Motor neuron (in vitro differentiated cells): ENCODE measurements at regions not wholly inside any gene's neighbourhood (a gene's known extent, or its start where the extent isn't known, plus 50 kb on each side); places are given as distances from the start of the nearest gene placed in this dataset.
"Not testable (repeated sequence)": the region's sequence is repeated elsewhere in the genome, so short reads cannot be mapped to it uniquely, and the experiment has no call there.

Source experiments
- ATAC-seq, 8 experiments: fragments of 200-7000 bp; cut with Tn5 transposase; replicated peaks in 6 of 8; 2 replicates each; pipeline ENCODE4 v1.8.0; 2021; ENCODE audit warnings: mild to moderate bottlenecking in 8 of 8, moderate library complexity in 8 of 8
- H3K27ac ChIP-seq, 2 donors: fragments of 250-450 bp; sonication (Bioruptor Pico); 2 replicates each; pipeline ENCODE4 v1.9.0; 2021; ENCODE audit warnings: antibody characterized with exemption in 2 of 2, mild to moderate bottlenecking in 2 of 2, moderate library complexity in 1 of 2
- H3K4me1 ChIP-seq, 2 donors: fragments of 250-450 bp; sonication (Bioruptor Pico); replicated peaks in 1 of 2; 2 replicates each; pipeline ENCODE4 v1.6.1; 2021; ENCODE audit warnings: antibody characterized with exemption in 2 of 2, mild to moderate bottlenecking in 2 of 2, moderate library complexity in 1 of 2
- H3K4me3 ChIP-seq, 5 donors: fragments of 250-450 bp; sonication (Bioruptor Pico); 2 replicates each; pipeline ENCODE4 v1.9.0; 2021; ENCODE audit warnings: antibody characterized with exemption in 5 of 5, mild to moderate bottlenecking in 5 of 5, moderate library complexity in 4 of 5
- WGBS, 10 experiments: fragments of 450-650 bp; shearing (Covaris generic); methylation state at CpG; one replicate each; pipeline ENCODE4 v1.0.0; 2022; 5-methylcytosine and 5-hydroxymethylcytosine counted together
- in situ Hi-C, 9 experiments: fragments of 400-800 bp; cut with MboI; loops; one replicate each; pipeline ENCODE4 v1.15.0; 2021; ENCODE audit warnings: low sequenced_read_pairs in 9 of 9, low pct_unique_long_range_greater_than_20kb in 2 of 9; ENCODE audit not compliant: unreplicated experiment in 9 of 9

GRCh38 chr2:239734436-239735005 lies 290.6 kb downstream of the NDUFA10 start:
- no peak for ATAC-seq
- 40 to 80% methylated on average over 1 to 3 of the region's 8 CpGs; no CpG with 5 or more reads in 8 of the 10 experiments for WGBS, 10 experiments
- H3K4me3 ChIP-seq = no peak overlapping the region
- peaks cover 21 to 23% of the 10 kb centered on the region in 2 donors for H3K4me1 ChIP-seq
- in situ Hi-C loops = no loop called here
- H3K27ac ChIP-seq = peak overlapping the region; percentile 12 to 36

- 60% methylated on average over 1 of the region's 6 CpGs; no CpG with 5 or more reads in 9 of the 10 experiments for WGBS, 10 experiments
- Histone ChIP-seq H3K27ac (no peak overlapping the region), H3K4me3 (no peak overlapping the region), H3K4me1 (peaks cover 40 to 41% of the 10 kb centered on the region in 2 donors)
- in situ Hi-C loops = no loop called here
- no peak for ATAC-seq
These were observed 292.5 kb downstream of the NDUFA10 start for GRCh38 chr2:239732666-239733010.

DNA sequence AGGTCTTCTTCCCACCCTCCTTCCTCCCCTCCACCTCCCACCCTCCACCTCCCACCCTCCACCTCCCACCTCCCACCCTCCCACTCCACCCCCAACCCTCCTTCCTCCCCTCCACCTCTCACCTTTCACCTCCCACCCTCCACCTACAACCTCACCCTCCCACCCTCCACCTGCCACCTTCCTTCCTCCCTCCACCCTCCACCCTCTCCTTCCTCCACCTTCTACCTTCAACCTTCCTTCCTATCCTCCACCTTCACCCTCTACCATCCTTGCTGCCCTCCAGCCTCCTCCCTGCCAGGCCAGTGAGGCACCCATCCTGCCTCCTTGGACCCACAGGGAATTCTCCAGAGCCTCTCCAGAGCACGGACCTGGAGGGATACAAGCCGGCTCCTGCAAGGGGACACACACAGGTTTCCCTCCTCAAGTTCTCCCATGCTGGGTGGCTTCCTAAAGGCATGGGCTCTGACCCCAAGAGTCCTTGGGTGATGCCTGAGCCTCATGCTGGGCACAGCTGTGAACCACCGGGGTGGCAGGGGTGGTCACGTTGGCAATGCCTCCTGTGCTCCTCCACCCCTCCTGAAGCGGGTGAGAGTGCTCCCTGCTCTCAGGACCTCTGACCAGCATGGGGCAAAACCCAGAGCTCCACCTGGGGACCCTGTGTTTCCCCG lies 293.0 kb downstream of the NDUFA10 start:
- in situ Hi-C loops = no loop called here
- H3K4me3 ChIP-seq = no peak overlapping the region
- peaks cover 45 to 46% of the 10 kb centered on the region in 2 donors for H3K4me1 ChIP-seq
- H3K27ac ChIP-seq = no peak overlapping the region
- no peak for ATAC-seq
- WGBS, 10 experiments = 40 to 100% (median 100%) methylated on average over 1 to 2 of the region's 6 CpGs; no CpG with 5 or more reads in 7 of the 10 experiments

GRCh38 chr2:239731422-239731821 lies 293.7 kb downstream of the NDUFA10 start:
- H3K4me1 ChIP-seq = peaks cover 47% of the 10 kb centered on the region in 2 donors
- 0 to 100% (median 89%) methylated on average over 2 to 4 of the region's 10 CpGs; no CpG with 5 or more reads in 7 of the 10 experiments for WGBS, 10 experiments
- H3K4me3 ChIP-seq = no peak overlapping the region
- no peak overlapping the region for H3K27ac ChIP-seq
- ATAC-seq = no peak
- in situ Hi-C loops = no loop called here

DNA sequence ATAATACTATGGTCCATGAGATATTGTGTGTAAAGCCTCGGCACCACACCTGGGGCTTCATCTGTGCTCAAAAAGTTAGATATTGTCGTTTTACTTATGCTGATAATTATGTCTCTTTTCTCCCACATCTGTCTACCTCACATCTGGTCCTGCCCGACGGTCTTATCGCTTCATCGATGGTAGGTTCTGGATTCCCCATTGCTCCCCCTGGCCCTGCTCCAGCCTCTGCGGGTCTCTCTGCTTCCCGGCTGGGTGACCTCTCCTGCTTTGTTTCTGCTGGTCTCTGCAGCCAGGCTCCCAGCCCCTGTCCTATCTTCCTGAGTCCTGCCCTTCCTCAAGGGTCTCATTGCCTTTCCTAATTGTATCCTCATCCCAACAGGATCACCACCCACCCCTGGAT lies 294.2 kb downstream of the NDUFA10 start:
- WGBS, 10 experiments = 7 to 100% (median 70%) methylated on average over 1 to 8 of the region's 8 CpGs; no CpG with 5 or more reads in 3 of the 10 experiments
- Histone ChIP-seq H3K27ac (no peak overlapping the region), H3K4me1 (peaks cover 44 to 52% of the 10 kb centered on the region in 2 donors), H3K4me3 (no peak overlapping the region)
- ATAC-seq = no peak
- in situ Hi-C loops = no loop called here

DNA sequence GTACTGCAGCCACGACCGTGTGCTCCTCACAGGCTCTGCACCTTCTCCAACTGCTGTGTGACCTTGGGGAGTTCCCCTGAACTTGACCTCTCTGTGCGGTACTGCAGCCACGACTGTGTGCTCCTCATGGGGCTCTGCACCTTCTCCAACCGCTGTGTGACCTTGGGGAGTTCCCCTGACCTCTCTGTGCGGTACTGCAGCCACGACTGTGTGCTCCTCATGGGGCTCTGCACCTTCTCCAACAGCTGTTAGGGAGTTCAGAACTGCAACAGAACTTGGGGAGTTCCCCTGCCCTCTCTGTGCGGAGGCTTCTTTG lies 294.6 kb downstream of the NDUFA10 start:
- H3K4me3 ChIP-seq, in situ Hi-C loops, ATAC-seq, H3K27ac ChIP-seq: not testable (repeated sequence)
- 0 to 100% (median 70%) methylated on average over 1 to 3 of the region's 8 CpGs; no CpG with 5 or more reads in 5 of the 10 experiments for WGBS, 10 experiments
- H3K4me1 ChIP-seq = peaks cover 41 to 50% of the 10 kb centered on the region in 2 donors

DNA sequence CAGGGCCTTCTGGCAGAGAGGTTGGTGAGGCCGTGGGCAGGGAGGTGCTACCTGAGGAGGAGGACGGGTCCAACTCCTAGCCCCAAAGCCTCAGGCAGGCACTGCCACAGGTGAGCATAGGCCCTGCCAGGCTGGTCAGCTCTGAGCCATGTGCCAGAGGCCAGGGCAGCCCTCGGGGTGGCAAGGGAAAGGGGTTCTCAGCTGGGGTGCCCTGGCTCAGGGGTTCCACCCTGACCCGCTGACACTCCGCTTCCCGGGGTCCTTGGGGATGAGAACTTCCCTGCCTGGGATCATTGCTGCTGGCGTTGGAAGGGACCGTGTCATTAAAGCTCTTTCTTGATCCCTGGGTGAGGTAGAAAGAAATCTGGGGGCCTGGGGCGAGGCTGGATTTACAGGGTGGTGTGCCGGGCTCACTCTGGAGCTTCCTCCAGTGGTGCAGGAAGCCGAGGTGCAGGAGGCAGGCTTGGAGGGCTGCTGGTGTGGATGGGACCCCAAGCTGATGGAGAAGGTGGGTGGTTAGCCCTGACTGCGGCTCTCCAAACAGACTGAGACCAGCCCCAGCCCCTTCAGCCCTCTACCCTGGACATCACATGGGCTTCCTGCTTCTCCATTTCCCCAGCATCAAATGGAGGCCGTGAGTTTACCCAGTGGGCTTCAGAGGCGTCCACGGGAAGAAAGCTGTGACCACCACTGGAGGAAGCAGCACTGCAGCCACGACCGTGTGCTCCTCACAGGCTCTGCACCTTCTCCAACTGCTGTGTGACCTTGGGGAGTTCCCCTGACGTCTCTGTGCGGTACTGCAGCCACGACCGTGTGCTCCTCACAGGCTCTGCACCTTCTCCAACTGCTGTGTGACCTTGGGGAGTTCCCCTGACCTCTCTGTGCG lies 295.2 kb downstream of the NDUFA10 start:
- WGBS, 10 experiments = 20 to 87% (median 80%) methylated on average over 1 to 9 of the region's 22 CpGs; no CpG with 5 or more reads in 4 of the 10 experiments
- ATAC-seq = no peak
- Histone ChIP-seq H3K27ac (peak overlapping the region in 1 of 2 donors; percentile 77), H3K4me3 (no peak overlapping the region), H3K4me1 (peaks cover 36 to 44% of the 10 kb centered on the region in 2 donors)
- in situ Hi-C loops = no loop called here

- Histone ChIP-seq H3K4me1 (peaks cover 28 to 36% of the 10 kb centered on the region in 2 donors), H3K27ac (peak overlapping the region in 1 of 2 donors; percentile 77), H3K4me3 (no peak overlapping the region)
- 50% methylated on average over 2 of the region's 17 CpGs; no CpG with 5 or more reads in 9 of the 10 experiments for WGBS, 10 experiments
- in situ Hi-C loops = no loop called here
- no peak for ATAC-seq
These were observed 296.0 kb downstream of the NDUFA10 start for GRCh38 chr2:239729151-239729550.

GRCh38 chr2:239728751-239729150 lies 296.4 kb downstream of the NDUFA10 start:
- Histone ChIP-seq H3K27ac (peak overlapping the region; percentile 62 to 77), H3K4me1 (peaks cover 27 to 34% of the 10 kb centered on the region in 2 donors), H3K4me3 (no peak overlapping the region)
- in situ Hi-C loops = no loop called here
- 28 to 91% (median 81%) methylated on average over 1 to 11 of the region's 15 CpGs; no CpG with 5 or more reads in 4 of the 10 experiments for WGBS, 10 experiments
- ATAC-seq = peak in 1 of 8 experiments; percentile 4

DNA sequence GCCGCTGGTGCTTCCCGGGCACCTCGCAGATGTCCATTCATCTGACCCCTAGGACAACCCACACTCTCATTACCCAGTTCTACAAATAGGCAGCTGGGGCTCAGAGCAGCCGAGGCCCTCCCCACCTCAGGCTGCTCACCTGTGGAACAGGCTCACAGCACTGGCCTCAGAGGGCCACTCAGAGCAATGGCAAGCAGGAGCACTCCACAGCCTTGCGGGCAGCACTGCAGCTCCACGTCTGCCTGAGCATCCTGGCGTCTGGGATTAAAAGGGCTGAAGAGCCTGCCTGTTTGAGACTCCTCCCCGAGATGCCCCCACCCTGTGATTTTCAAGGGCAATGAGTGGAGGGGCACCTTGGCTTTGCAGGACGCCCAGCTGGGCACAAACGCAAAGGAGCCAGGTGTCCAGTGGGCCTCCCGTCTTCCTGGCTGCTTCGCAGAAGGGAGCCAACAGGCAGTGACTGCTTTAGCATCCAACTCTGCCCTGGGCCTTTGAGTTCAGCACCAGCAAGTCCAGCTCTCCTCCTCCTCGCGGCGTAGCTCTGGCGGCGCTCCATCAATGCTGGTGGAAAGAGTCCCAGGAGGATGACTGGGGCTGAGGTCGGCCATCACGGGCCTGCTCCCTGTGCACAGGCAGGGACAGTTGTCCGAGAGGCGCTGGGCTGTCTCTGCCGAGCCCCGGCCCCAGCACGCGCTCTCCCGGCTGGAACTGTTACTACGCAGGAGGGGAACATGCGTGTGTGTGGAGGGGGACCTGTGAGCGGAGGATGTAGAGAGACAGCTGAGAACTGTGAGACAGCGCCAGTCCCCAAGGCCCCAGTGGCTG lies 297.2 kb downstream of the NDUFA10 start:
- no peak overlapping the region for H3K4me3 ChIP-seq
- peaks cover 27 to 34% of the 10 kb centered on the region in 2 donors for H3K4me1 ChIP-seq
- peak overlapping the region; percentile 62 to 77 for H3K27ac ChIP-seq
- in situ Hi-C loops = no loop called here
- ATAC-seq = peak in 5 of 8 experiments; percentile 90 to 94 (median 92)
- WGBS, 10 experiments = 0 to 92% (median 76%) methylated on average over 1 to 16 of the region's 30 CpGs; no CpG with 5 or more reads in 4 of the 10 experiments

DNA sequence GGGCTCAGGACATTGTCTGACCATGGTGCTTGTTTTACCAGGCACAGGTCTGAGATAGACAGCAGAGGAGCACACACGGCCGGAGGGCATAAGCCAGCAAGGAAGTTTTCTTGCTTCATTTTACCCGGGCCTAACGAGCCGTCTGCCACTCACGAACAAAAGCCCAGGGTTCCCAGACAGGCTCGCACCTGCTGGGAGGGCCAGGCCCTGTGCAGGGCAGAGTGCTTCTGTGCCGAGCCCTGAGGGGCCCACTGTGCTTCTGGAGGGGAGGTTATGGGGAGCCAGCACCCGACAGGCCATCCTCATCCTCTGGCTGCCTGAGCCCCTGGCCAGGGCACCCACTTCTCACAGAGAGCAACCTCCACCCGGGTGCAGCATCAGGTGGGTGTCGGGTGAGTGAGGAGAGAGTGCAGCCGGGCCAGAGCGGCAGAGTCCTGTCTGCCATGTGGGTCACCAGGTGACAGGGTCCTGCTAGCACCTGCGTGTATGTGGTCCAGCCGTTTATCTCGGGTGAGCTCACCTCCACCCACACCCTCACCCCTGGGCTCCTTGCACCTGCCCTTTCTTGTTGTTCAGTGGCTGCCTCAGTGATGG lies 297.9 kb downstream of the NDUFA10 start:
- Histone ChIP-seq H3K4me3 (no peak overlapping the region), H3K4me1 (peaks cover 27 to 34% of the 10 kb centered on the region in 2 donors), H3K27ac (peak overlapping the region in 1 of 2 donors; percentile 77)
- no peak for ATAC-seq
- 42 to 96% (median 89%) methylated on average over 2 to 9 of the region's 16 CpGs; no CpG with 5 or more reads in 6 of the 10 experiments for WGBS, 10 experiments
- in situ Hi-C loops = no loop called here

- in situ Hi-C loops = no loop called here
These were observed 298.4 kb downstream of the NDUFA10 start for GRCh38 chr2:239726631-239727181.

More at GRCh38 chr2:239726631-239727181, 298.4 kb downstream of the NDUFA10 start:
- ATAC-seq = no peak
- WGBS, 10 experiments = 65 to 100% (median 85%) methylated on average over 2 to 3 of the region's 13 CpGs; no CpG with 5 or more reads in 6 of the 10 experiments
- Histone ChIP-seq H3K4me1 (peaks cover 27 to 34% of the 10 kb centered on the region in 2 donors), H3K27ac (no peak overlapping the region), H3K4me3 (no peak overlapping the region)
